K562 (cell line): ENCODE measurements at regions not wholly inside any gene's neighbourhood (a gene's known extent, or its start where the extent isn't known, plus 50 kb on each side); places are given as distances from the start of the nearest gene placed in this dataset.

Experiments
- ATAC-seq: fragments of 200-7000 bp; cut with Tn5 transposase; 3 replicates; pipeline ENCODE4 v1.9.1; 2020; ENCODE audit warnings: moderate library complexity
- BruUV-seq: library from RNA; stranded (reverse); fragments of 400-500 nt; replicated peaks from 2 replicates; lab custom pipeline; 2021; lab: Mats Ljungman, UMichigan
- CTCF ChIA-PET: fragments of 300-600 bp; formaldehyde crosslinking; extraction: SDS; loops from one replicate; lab custom pipeline; 2021; ENCODE audit warnings: low intra/inter-chr PET ratio; lab: Yijun Ruan, JAX
- POLR2A ChIA-PET: fragments of 300-600, 350-650 bp; sonication (Branson Sonifier 250); formaldehyde crosslinking; extraction: SDS; loops from one replicate; lab custom pipeline; 2021; ENCODE audit warnings: antibody characterized with exemption, inconsistent platforms; lab: Yijun Ruan, JAX
- DNase-seq, 4 experiments: peaks; one replicate each; pipeline versions ENCODE4 v3.0.0 to v3.0.0-alpha.2; 2011 to 2018; ENCODE audit warnings: low spot score in 3 of 4, mixed read lengths in 3 of 4; ENCODE audit errors: extremely low read depth in 1 of 4
- FAIRE-seq: peaks from 2 replicates; lab custom pipeline; 2011; peaks lifted over from hg19 to GRCh38; lab: Jason Lieb, UNC
- H2AFZ ChIP-seq: 2 replicates; pipeline ENCODE4 v1.6.0; 2011; ENCODE audit warnings: low read depth, low read length, control low read depth, inconsistent platforms
- H3K27ac ChIP-seq: fragments of 200-600 bp; 3 replicates; pipeline ENCODE4 v1.8.0; 2011; ENCODE audit warnings: low read depth, mild to moderate bottlenecking, control low read depth, inconsistent platforms, low read length, moderate library complexity, mixed read lengths; ENCODE audit errors: extremely low read depth
- H3K27me3 ChIP-seq, 2 experiments: fragments of 300-600 bp in 1 of 2; 2 replicates in 1 of 2; 3 replicates in 1 of 2; pipeline versions ENCODE4 v1.6.0 to v1.8.0; 2011; ENCODE audit warnings: inconsistent platforms in 2 of 2, low read length in 2 of 2, mild to moderate bottlenecking in 1 of 2, mixed read lengths in 1 of 2, moderate library complexity in 1 of 2; ENCODE audit not compliant: control insufficient read depth in 2 of 2, insufficient read depth in 2 of 2
- H3K36me3 ChIP-seq: fragments of 300-600 bp; 3 replicates; pipeline ENCODE4 v1.8.0; 2011; ENCODE audit warnings: mild to moderate bottlenecking, low read length, inconsistent platforms; ENCODE audit not compliant: control insufficient read depth, insufficient read depth
- H3K4me1 ChIP-seq, 2 experiments: fragments of 200-600 bp in 1 of 2; replicated peaks in 1 of 2; 2 replicates in 1 of 2; 3 replicates in 1 of 2; pipeline versions ENCODE4 v1.5.1 to v1.8.0; 2011; ENCODE audit warnings: inconsistent platforms in 2 of 2, low read length in 2 of 2, mild to moderate bottlenecking in 1 of 2, mixed read lengths in 1 of 2, moderate library complexity in 1 of 2; ENCODE audit not compliant: control insufficient read depth in 2 of 2, insufficient read depth in 2 of 2
- H3K4me2 ChIP-seq: 2 replicates; pipeline ENCODE4 v1.6.1; 2011; ENCODE audit warnings: low read length, control low read depth, inconsistent platforms, mixed read lengths; ENCODE audit not compliant: insufficient read depth
- H3K4me3 ChIP-seq: fragments of 200-600 bp; sonication (generic), shearing (Covaris generic); 2 replicates; pipeline ENCODE4 v1.5.1; 2016; ENCODE audit warnings: control low read depth, inconsistent platforms
- H3K79me2 ChIP-seq: fragments of 200-600 bp; 3 replicates; pipeline ENCODE4 v1.8.0; 2011; ENCODE audit warnings: low read length, inconsistent platforms; ENCODE audit not compliant: control insufficient read depth, insufficient read depth
- H3K9ac ChIP-seq, 2 experiments: 2 replicates each; pipeline versions ENCODE4 v1.6.0 to v1.6.1; 2011; ENCODE audit warnings: low read depth in 2 of 2, low read length in 2 of 2, control low read depth in 1 of 2, inconsistent platforms in 1 of 2, mild to moderate bottlenecking in 1 of 2, mixed read lengths in 1 of 2; ENCODE audit not compliant: insufficient read depth in 1 of 2
- H3K9me1 ChIP-seq: one replicate; pipeline ENCODE4 v1.6.0; 2011; ENCODE audit warnings: inconsistent platforms, mild to moderate bottlenecking, low read length, moderate library complexity; ENCODE audit not compliant: control insufficient read depth, insufficient read depth
- H3K9me3 ChIP-seq: replicated peaks from 2 replicates; pipeline ENCODE4 v1.5.1; 2011; ENCODE audit warnings: low read depth, low read length, inconsistent platforms; ENCODE audit not compliant: control insufficient read depth, insufficient read depth
- H4K20me1 ChIP-seq: replicated peaks from 2 replicates; pipeline ENCODE4 v1.6.1; 2011; ENCODE audit warnings: low read length, inconsistent platforms, mixed read lengths; ENCODE audit not compliant: control insufficient read depth, insufficient read depth
- ARID3A ChIP-seq: IDR thresholded peaks from 2 replicates; pipeline ENCODE4 v1.6.1; 2012; ENCODE audit warnings: low read depth, low read length, improper control_type of control experiment, borderline replicate concordance
- BRF1 ChIP-seq: IDR thresholded peaks from 3 replicates; pipeline ENCODE4 v1.6.1; 2011; ENCODE audit warnings: borderline replicate concordance, mild to moderate bottlenecking; ENCODE audit not compliant: insufficient read length; ENCODE audit errors: extremely low read depth
- CAMTA2 ChIP-seq: fragments of 250-450 bp; sonication (Bioruptor Pico); conservative IDR thresholded peaks from 2 replicates; pipeline ENCODE4 v1.5.1; 2022
- CBX2 ChIP-seq: fragments of 200-600 bp; sonication (generic); IDR thresholded peaks from one replicate; pipeline ENCODE4 v1.6.1; 2012; ENCODE audit warnings: mild to moderate bottlenecking, low read length, inconsistent platforms; ENCODE audit not compliant: insufficient read depth, poor library complexity, severe bottlenecking
- CEBPG ChIP-seq, 3 experiments: fragments of 200-800 bp in 1 of 3; sonication (Bioruptor generic) in 1 of 3; sonication (generic) in 1 of 3; formaldehyde crosslinking in 1 of 3; IDR thresholded peaks in 2 of 3; conservative IDR thresholded peaks in 1 of 3; 2 replicates each; pipeline versions ENCODE4 v1.6.1 to v1.8.0; 2016 to 2022; ENCODE audit warnings: missing compliant biosample characterization in 2 of 3, missing genetic modification characterization in 2 of 3, mild to moderate bottlenecking in 1 of 3, missing genetic modification reagents in 1 of 3
- EZH2 ChIP-seq: IDR thresholded peaks from 2 replicates; pipeline ENCODE4 v1.6.1; 2012; ENCODE audit warnings: low read depth, mild to moderate bottlenecking, inconsistent platforms, low read length, borderline replicate concordance
- JUND ChIP-seq, 2 experiments: IDR thresholded peaks; 2 replicates in 1 of 2; 3 replicates in 1 of 2; pipeline ENCODE4 v1.6.1; 2011; ENCODE audit warnings: borderline replicate concordance in 2 of 2, low read depth in 2 of 2, low read length in 2 of 2, improper control_type of control experiment in 1 of 2, missing biosample characterization in 1 of 2, missing genetic modification characterization in 1 of 2, missing genetic modification reagents in 1 of 2
- LARP7 ChIP-seq: fragments of 450-650 bp; IDR thresholded peaks from 2 replicates; pipeline ENCODE4 v1.6.1; 2016
- MAZ ChIP-seq, 2 experiments: fragments of 450-650 bp in 1 of 2; sonication (generic) in 1 of 2; formaldehyde crosslinking; IDR thresholded peaks in 1 of 2; conservative IDR thresholded peaks in 1 of 2; 2 replicates each; pipeline versions ENCODE4 v1.4.0 to v1.5.0; 2020; ENCODE audit warnings: mild to moderate bottlenecking in 1 of 2, missing genetic modification reagents in 1 of 2
- MCM2 ChIP-seq: fragments of 450-650 bp; IDR thresholded peaks from 2 replicates; pipeline ENCODE4 v1.6.1; 2017; ENCODE audit warnings: low read depth, mild to moderate bottlenecking
- MTF1 ChIP-seq: fragments of 250-450 bp; sonication (Bioruptor Pico); IDR thresholded peaks from 2 replicates; pipeline ENCODE4 v1.9.0; 2021; ENCODE audit warnings: moderate library complexity, mild to moderate bottlenecking, inconsistent platforms, borderline replicate concordance
- NBN ChIP-seq: fragments of 450-650 bp; IDR thresholded peaks from 2 replicates; pipeline ENCODE4 v1.6.1; 2016; ENCODE audit warnings: low read depth, mild to moderate bottlenecking
- NFE2L1 ChIP-seq: fragments of 450-650 bp; IDR thresholded peaks from 2 replicates; pipeline ENCODE4 v1.6.1; 2016; ENCODE audit warnings: missing genetic modification characterization, low read depth, mild to moderate bottlenecking, missing compliant biosample characterization, moderate library complexity, borderline replicate concordance
- PHB ChIP-seq: fragments of 250-450 bp; sonication (Bioruptor Pico); IDR thresholded peaks from 2 replicates; pipeline ENCODE4 v1.5.0; 2021
- SMARCB1 ChIP-seq: IDR thresholded peaks from 2 replicates; pipeline ENCODE4 v1.6.1; 2011; ENCODE audit warnings: improper control_type of control experiment, low read depth; ENCODE audit not compliant: insufficient read length
- SNAPC5 ChIP-seq: fragments of 250-450 bp; sonication (Bioruptor Pico); IDR thresholded peaks from 2 replicates; pipeline ENCODE4 v1.8.0; 2021; ENCODE audit warnings: moderate library complexity, mild to moderate bottlenecking, inconsistent platforms
- SRSF3 ChIP-seq: fragments of 200-400 bp; formaldehyde crosslinking; IDR thresholded peaks from 2 replicates; pipeline ENCODE4 v1.6.1; 2016; ENCODE audit warnings: mild to moderate bottlenecking, low read length, moderate library complexity; ENCODE audit not compliant: insufficient read depth
- ZFPM2 ChIP-seq: fragments of 250-450 bp; sonication (Bioruptor Pico); IDR thresholded peaks from 2 replicates; pipeline ENCODE4 v1.5.1; 2022; ENCODE audit warnings: mild to moderate bottlenecking
- in situ Hi-C: fragments of 300-500 bp; cut with MboI; formaldehyde crosslinking; loops from 4 replicates; pipeline ENCODE4 v1.15.0; 2018; ENCODE audit warnings: inconsistent platforms, mixed read lengths
- intact Hi-C: fragments of 100-400 bp; cut with micrococcal nuclease; formaldehyde crosslinking; loops from 2 replicates; pipeline ENCODE4 v1.14.2; 2022

- no TSS peak for BruUV-seq
- ATAC-seq (no peak), DNase-seq (no peak), FAIRE-seq (no peak)
- Histone ChIP-seq H3K4me3 (no peak overlapping the region), H3K79me2 (no peaks in the 10 kb centered on the region), H3K27me3 (no peaks in the 10 kb centered on the region), H3K9me3 (no peaks in the 10 kb centered on the region), H2AFZ (no peak overlapping the region), H4K20me1 (no peaks in the 10 kb centered on the region), H3K36me3 (no peaks in the 10 kb centered on the region), H3K4me1 (no peaks in the 10 kb centered on the region), H3K9ac (no peak overlapping the region), H3K4me2 (no peak overlapping the region), H3K27ac (no peak overlapping the region), H3K9me1 (no peaks in the 10 kb centered on the region)
- CTCF ChIA-PET: no interaction called here
- TF ChIP-seq NBN (no peak), PHB (CRISPR knock-in tag) (no peak), LARP7 (no peak), BRF1 (no peak), CEBPG (CRISPR knock-in tag; IDR thresholded peaks at IDR 0.05) (no peak), CEBPG (tag; conservative IDR thresholded peaks at IDR 0.05 in 1 of 2, IDR thresholded peaks at IDR 0.05 in 1 of 2) (no peak), ARID3A (no peak), EZH2 (no peak), MAZ (CRISPR knock-in tag; conservative IDR thresholded peaks at IDR 0.05 in 1 of 2, IDR thresholded peaks at IDR 0.05 in 1 of 2) (no peak), NFE2L1 (tag) (no peak), SNAPC5 (no peak), MTF1 (CRISPR knock-in tag) (no peak), JUND (IDR thresholded peaks at IDR 0.05; ENCODE audit: borderline replicate concordance, low read depth, low read length) (no peak), JUND (tag; IDR thresholded peaks at IDR 0.05; ENCODE audit: borderline replicate concordance, low read depth, low read length) (no peak), ZFPM2 (CRISPR knock-in tag) (no peak), SMARCB1 (no peak), MCM2 (no peak), CBX2 (no peak), SRSF3 (no peak), CAMTA2 (no peak)
- intact Hi-C loops: no loop called here
- in situ Hi-C loops: no loop called here
- POLR2A ChIA-PET: no interaction called here
These were observed 262.8 kb upstream of the PCDH15 start for GRCh38 chr10:55063811-55064210.
